ENCODE measurements at regions not wholly inside any gene's neighbourhood (a gene's known extent, or its start where the extent isn't known, plus 50 kb on each side); places are given as distances from the start of the nearest gene placed in this dataset.
"Not testable (repeated sequence)": the region's sequence is repeated elsewhere in the genome, so short reads cannot be mapped to it uniquely, and the experiment has no call there.

GRCh38 chr4:92012899-92013867 is 290.6 kb upstream of the GRID2 start:
- Histone ChIP-seq H3K27me3 (ENCODE audit: control insufficient read depth in 2 of 2, insufficient read depth in 1 of 2, low read length in 1 of 2) (no peaks in the 10 kb centered on the region), H3K36me3 (ENCODE audit: control insufficient read depth in 2 of 2, insufficient read depth in 2 of 2, low read length in 1 of 2) (no peaks in the 10 kb centered on the region), H3K27ac (ENCODE audit: low read depth in 1 of 2, low read length in 1 of 2) (no peak overlapping the region), H3K4me3 (ENCODE audit: low read length in 2 of 2) (no peak overlapping the region), H3K9me3 (ENCODE audit: control insufficient read depth in 2 of 2, insufficient read depth in 1 of 2, low read length in 1 of 2) (no peaks in the 10 kb centered on the region), H3K4me1 (ENCODE audit: control insufficient read depth in 2 of 2, insufficient read depth in 2 of 2, low read length in 2 of 2) (no peaks in the 10 kb centered on the region)
- DNase-seq (ENCODE audit: low read depth in 6 of 9, low spot score in 9 of 9): no peak
- 61% methylated on average over 16 of the region's 16 CpGs for WGBS

- DNase-seq (ENCODE audit: low read depth in 6 of 9, low spot score in 9 of 9): no peak
- no peaks in the 10 kb centered on the region for H3K9me3 ChIP-seq (ENCODE audit: control insufficient read depth in 2 of 2, insufficient read depth in 1 of 2, low read length in 1 of 2)
- no peak overlapping the region for H3K27ac ChIP-seq (ENCODE audit: low read depth in 1 of 2, low read length in 1 of 2)
- no peaks in the 10 kb centered on the region for H3K27me3 ChIP-seq (ENCODE audit: control insufficient read depth in 2 of 2, insufficient read depth in 1 of 2, low read length in 1 of 2)
- no peaks in the 10 kb centered on the region for H3K4me1 ChIP-seq (ENCODE audit: control insufficient read depth in 2 of 2, insufficient read depth in 2 of 2, low read length in 2 of 2)
- WGBS: 96% methylated on average over 3 of the region's 3 CpGs
- H3K36me3 ChIP-seq (ENCODE audit: control insufficient read depth in 2 of 2, insufficient read depth in 2 of 2, low read length in 1 of 2): no peaks in the 10 kb centered on the region
- H3K4me3 ChIP-seq (ENCODE audit: low read length in 2 of 2): no peak overlapping the region
These were observed 289.7 kb upstream of the GRID2 start for GRCh38 chr4:92014067-92014466.

GRCh38 chr4:92021203-92021602 is 282.6 kb upstream of the GRID2 start:
- Histone ChIP-seq H3K36me3 (ENCODE audit: control insufficient read depth in 2 of 2, insufficient read depth in 2 of 2, low read length in 1 of 2) (no peaks in the 10 kb centered on the region), H3K27me3 (ENCODE audit: control insufficient read depth in 2 of 2, insufficient read depth in 1 of 2, low read length in 1 of 2) (no peaks in the 10 kb centered on the region), H3K9me3 (ENCODE audit: control insufficient read depth in 2 of 2, insufficient read depth in 1 of 2, low read length in 1 of 2) (peaks cover 0 to 6% of the 10 kb centered on the region in 2 donors), H3K4me3 (ENCODE audit: low read length in 2 of 2) (no peak overlapping the region), H3K4me1 (ENCODE audit: control insufficient read depth in 2 of 2, insufficient read depth in 2 of 2, low read length in 2 of 2) (no peaks in the 10 kb centered on the region), H3K27ac (ENCODE audit: low read depth in 1 of 2, low read length in 1 of 2) (no peak overlapping the region)
- WGBS: 92% methylated on average over 1 of the region's 1 CpG
- DNase-seq (ENCODE audit: low read depth in 6 of 9, low spot score in 9 of 9): no peak

DNA sequence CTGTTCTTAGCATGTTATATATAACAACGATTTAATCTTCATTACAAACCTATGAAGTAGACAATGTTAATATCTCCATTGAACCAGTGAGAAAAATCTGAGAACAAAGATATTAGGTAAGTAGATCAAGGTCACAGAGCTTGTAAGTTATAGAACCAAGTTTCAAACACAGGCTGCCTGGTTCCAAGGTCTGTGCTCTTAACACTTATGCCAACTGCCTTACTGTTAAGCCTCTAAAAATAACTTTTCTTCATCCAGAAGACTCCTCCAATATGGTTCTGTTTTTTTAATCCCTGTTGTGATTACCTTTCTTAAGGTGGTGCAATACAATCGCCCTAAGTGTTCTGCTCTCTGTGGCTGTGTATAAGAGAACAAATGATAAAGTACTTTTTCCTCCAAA is 282.0 kb upstream of the GRID2 start:
- Histone ChIP-seq H3K27ac (ENCODE audit: low read depth in 1 of 2, low read length in 1 of 2) (no peak overlapping the region), H3K9me3 (ENCODE audit: control insufficient read depth in 2 of 2, insufficient read depth in 1 of 2, low read length in 1 of 2) (peaks cover 0 to 6% of the 10 kb centered on the region in 2 donors), H3K4me3 (ENCODE audit: low read length in 2 of 2) (no peak overlapping the region), H3K4me1 (ENCODE audit: control insufficient read depth in 2 of 2, insufficient read depth in 2 of 2, low read length in 2 of 2) (no peaks in the 10 kb centered on the region), H3K27me3 (ENCODE audit: control insufficient read depth in 2 of 2, insufficient read depth in 1 of 2, low read length in 1 of 2) (no peaks in the 10 kb centered on the region), H3K36me3 (ENCODE audit: control insufficient read depth in 2 of 2, insufficient read depth in 2 of 2, low read length in 1 of 2) (no peaks in the 10 kb centered on the region)
- no peak for DNase-seq (ENCODE audit: low read depth in 6 of 9, low spot score in 9 of 9)
- 88% methylated on average over 2 of the region's 2 CpGs for WGBS

DNA sequence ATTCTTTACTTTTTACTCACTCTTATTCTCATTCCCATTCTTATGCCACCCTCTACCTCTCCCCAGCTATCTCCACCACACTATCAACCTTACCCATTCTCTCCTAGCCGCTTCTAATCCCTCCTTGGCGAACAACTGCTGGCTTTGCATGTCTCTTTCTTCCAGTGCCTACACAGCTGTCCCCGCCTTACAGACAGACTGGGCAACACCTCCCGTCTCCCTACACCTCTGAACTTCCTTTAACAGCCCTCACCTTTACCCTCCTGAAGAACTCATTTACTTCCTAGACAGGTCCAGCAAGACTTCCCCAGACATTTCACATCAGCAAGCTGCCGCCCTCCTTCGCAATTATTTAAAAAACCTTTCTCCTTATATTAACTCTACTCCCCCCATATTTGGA is 274.9 kb upstream of the GRID2 start:
- H3K27ac ChIP-seq (ENCODE audit: low read depth in 1 of 2, low read length in 1 of 2); H3K4me3 ChIP-seq (ENCODE audit: low read length in 2 of 2); H3K27me3 ChIP-seq (ENCODE audit: control insufficient read depth in 2 of 2, insufficient read depth in 1 of 2, low read length in 1 of 2); DNase-seq (ENCODE audit: low read depth in 6 of 9, low spot score in 9 of 9); H3K9me3 ChIP-seq (ENCODE audit: control insufficient read depth in 2 of 2, insufficient read depth in 1 of 2, low read length in 1 of 2); H3K36me3 ChIP-seq (ENCODE audit: control insufficient read depth in 2 of 2, insufficient read depth in 2 of 2, low read length in 1 of 2); H3K4me1 ChIP-seq (ENCODE audit: control insufficient read depth in 2 of 2, insufficient read depth in 2 of 2, low read length in 2 of 2): not testable (repeated sequence)
- 95% methylated on average over 6 of the region's 6 CpGs for WGBS

GRCh38 chr4:92031825-92032224 is 271.9 kb upstream of the GRID2 start:
- Histone ChIP-seq H3K4me3 (ENCODE audit: low read length in 2 of 2) (no peak overlapping the region), H3K27me3 (ENCODE audit: control insufficient read depth in 2 of 2, insufficient read depth in 1 of 2, low read length in 1 of 2) (no peaks in the 10 kb centered on the region), H3K36me3 (ENCODE audit: control insufficient read depth in 2 of 2, insufficient read depth in 2 of 2, low read length in 1 of 2) (no peaks in the 10 kb centered on the region), H3K4me1 (ENCODE audit: control insufficient read depth in 2 of 2, insufficient read depth in 2 of 2, low read length in 2 of 2) (no peaks in the 10 kb centered on the region), H3K9me3 (ENCODE audit: control insufficient read depth in 2 of 2, insufficient read depth in 1 of 2, low read length in 1 of 2) (no peaks in the 10 kb centered on the region), H3K27ac (ENCODE audit: low read depth in 1 of 2, low read length in 1 of 2) (no peak overlapping the region)
- WGBS: 73% methylated on average over 2 of the region's 2 CpGs
- DNase-seq (ENCODE audit: low read depth in 6 of 9, low spot score in 9 of 9): no peak

- WGBS: 82% methylated on average over 3 of the region's 3 CpGs
- Histone ChIP-seq H3K4me1 (ENCODE audit: control insufficient read depth in 2 of 2, insufficient read depth in 2 of 2, low read length in 2 of 2) (no peaks in the 10 kb centered on the region), H3K27me3 (ENCODE audit: control insufficient read depth in 2 of 2, insufficient read depth in 1 of 2, low read length in 1 of 2) (no peaks in the 10 kb centered on the region), H3K27ac (ENCODE audit: low read depth in 1 of 2, low read length in 1 of 2) (no peak overlapping the region), H3K9me3 (ENCODE audit: control insufficient read depth in 2 of 2, insufficient read depth in 1 of 2, low read length in 1 of 2) (peaks cover 0 to under 1% of the 10 kb centered on the region in 2 donors), H3K4me3 (ENCODE audit: low read length in 2 of 2) (no peak overlapping the region), H3K36me3 (ENCODE audit: control insufficient read depth in 2 of 2, insufficient read depth in 2 of 2, low read length in 1 of 2) (no peaks in the 10 kb centered on the region)
- DNase-seq (ENCODE audit: low read depth in 6 of 9, low spot score in 9 of 9): no peak
These were observed 268.1 kb upstream of the GRID2 start for GRCh38 chr4:92035666-92036065.

DNA sequence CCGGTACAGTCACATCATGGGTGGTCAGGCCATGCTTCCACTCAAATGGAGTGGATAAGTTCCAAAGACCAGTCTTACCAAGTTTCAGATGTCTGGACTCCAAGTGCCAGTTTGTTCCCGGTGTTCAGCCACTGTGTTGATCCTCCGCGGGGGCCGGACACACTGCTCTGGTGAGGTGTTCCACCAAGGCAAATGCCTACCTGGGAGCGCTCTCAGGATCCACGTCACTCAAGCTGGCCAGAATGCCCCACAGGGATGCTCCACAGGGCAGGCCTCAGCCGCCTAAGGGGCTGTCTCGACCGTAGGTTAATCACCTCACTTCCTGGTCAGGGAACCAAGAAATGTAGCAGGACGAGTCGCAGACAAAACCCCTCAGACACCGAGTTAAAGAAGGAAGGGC is 258.0 kb upstream of the GRID2 start:
- Histone ChIP-seq H3K4me1 (ENCODE audit: control insufficient read depth in 2 of 2, insufficient read depth in 2 of 2, low read length in 2 of 2) (no peaks in the 10 kb centered on the region), H3K27me3 (ENCODE audit: control insufficient read depth in 2 of 2, insufficient read depth in 1 of 2, low read length in 1 of 2) (no peaks in the 10 kb centered on the region), H3K36me3 (ENCODE audit: control insufficient read depth in 2 of 2, insufficient read depth in 2 of 2, low read length in 1 of 2) (no peaks in the 10 kb centered on the region), H3K27ac (ENCODE audit: low read depth in 1 of 2, low read length in 1 of 2) (no peak overlapping the region), H3K9me3 (ENCODE audit: control insufficient read depth in 2 of 2, insufficient read depth in 1 of 2, low read length in 1 of 2) (peaks cover 0 to 16% of the 10 kb centered on the region in 2 donors), H3K4me3 (ENCODE audit: low read length in 2 of 2) (no peak overlapping the region)
- 97% methylated on average over 13 of the region's 13 CpGs for WGBS
- no peak for DNase-seq (ENCODE audit: low read depth in 6 of 9, low spot score in 9 of 9)

- Histone ChIP-seq H3K4me1 (ENCODE audit: control insufficient read depth in 2 of 2, insufficient read depth in 2 of 2, low read length in 2 of 2) (no peaks in the 10 kb centered on the region), H3K36me3 (ENCODE audit: control insufficient read depth in 2 of 2, insufficient read depth in 2 of 2, low read length in 1 of 2) (no peaks in the 10 kb centered on the region), H3K27ac (ENCODE audit: low read depth in 1 of 2, low read length in 1 of 2) (no peak overlapping the region), H3K9me3 (ENCODE audit: control insufficient read depth in 2 of 2, insufficient read depth in 1 of 2, low read length in 1 of 2) (peaks cover 0 to 18% of the 10 kb centered on the region in 2 donors), H3K4me3 (ENCODE audit: low read length in 2 of 2) (no peak overlapping the region), H3K27me3 (ENCODE audit: control insufficient read depth in 2 of 2, insufficient read depth in 1 of 2, low read length in 1 of 2) (no peaks in the 10 kb centered on the region)
- no peak for DNase-seq (ENCODE audit: low read depth in 6 of 9, low spot score in 9 of 9)
- WGBS: 73% methylated on average over 2 of the region's 2 CpGs
These were observed 256.4 kb upstream of the GRID2 start for GRCh38 chr4:92047209-92047875.
